ENCODE measurements at regions not wholly inside any gene's neighbourhood (a gene's known extent, or its start where the extent isn't known, plus 50 kb on each side); places are given as distances from the start of the nearest gene placed in this dataset.
A peak's percentile ranks its signal among the peaks of the same experiment; 100 is the strongest.

DNA sequence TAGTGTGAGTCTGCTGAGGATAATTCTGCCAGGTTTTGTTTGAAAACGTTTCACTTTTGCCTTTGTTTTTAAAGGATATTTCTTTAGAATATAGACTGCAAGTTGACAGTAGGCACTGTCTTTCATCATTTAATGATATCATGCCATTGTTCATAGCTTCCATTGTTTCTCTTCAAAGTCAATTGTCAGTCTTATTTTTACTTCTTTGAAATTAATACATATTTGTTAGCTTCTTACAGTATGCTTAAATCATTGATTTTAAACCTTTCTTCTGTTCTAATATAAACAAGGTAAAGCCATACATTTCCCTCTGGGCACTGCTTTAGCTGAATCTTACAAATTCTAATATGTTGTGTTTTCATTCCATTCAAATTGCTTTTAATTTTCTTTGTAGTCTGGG, 62.3 kb upstream of the PARVA start:
- H3K27ac ChIP-seq (ENCODE audit: low read depth, low read length): no peak overlapping the region
- no peaks in the 10 kb centered on the region for H3K36me3 ChIP-seq (ENCODE audit: control insufficient read depth, insufficient read depth, low read length)
- no peak overlapping the region for H3K4me3 ChIP-seq (ENCODE audit: low read length)
- H3K27me3 ChIP-seq (ENCODE audit: control insufficient read depth, insufficient read depth, low read length): no peaks in the 10 kb centered on the region
- no peak overlapping the region for H3K9ac ChIP-seq (ENCODE audit: low read length)
- H3K4me1 ChIP-seq (ENCODE audit: control insufficient read depth, insufficient read depth, low read length): peaks cover 12% of the 10 kb centered on the region

DNA sequence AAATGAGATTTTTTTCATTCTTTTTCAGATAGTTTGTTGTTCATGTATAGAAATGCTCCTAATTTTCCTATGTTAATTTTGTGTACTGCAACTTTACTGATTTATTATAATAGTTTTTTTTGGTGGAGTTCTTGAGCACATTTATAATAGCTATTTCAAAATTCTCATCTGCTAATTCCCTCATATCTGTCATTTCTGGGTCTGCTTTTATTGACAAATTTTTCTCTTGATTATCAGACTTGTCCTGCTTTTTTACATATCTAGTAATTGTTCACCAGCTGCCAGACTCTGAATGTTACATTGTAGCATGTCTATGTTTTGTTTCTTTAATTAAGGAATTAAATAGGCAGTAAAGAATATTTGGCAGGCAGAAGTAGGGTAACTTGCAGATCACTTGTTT, 60.9 kb upstream of the PARVA start:
- Histone ChIP-seq H3K4me3 (ENCODE audit: low read length) (no peak overlapping the region), H3K27me3 (ENCODE audit: control insufficient read depth, insufficient read depth, low read length) (no peaks in the 10 kb centered on the region), H3K27ac (ENCODE audit: low read depth, low read length) (no peak overlapping the region), H3K9ac (ENCODE audit: low read length) (no peak overlapping the region), H3K4me1 (ENCODE audit: control insufficient read depth, insufficient read depth, low read length) (peaks cover 18% of the 10 kb centered on the region), H3K36me3 (ENCODE audit: control insufficient read depth, insufficient read depth, low read length) (no peaks in the 10 kb centered on the region)

DNA sequence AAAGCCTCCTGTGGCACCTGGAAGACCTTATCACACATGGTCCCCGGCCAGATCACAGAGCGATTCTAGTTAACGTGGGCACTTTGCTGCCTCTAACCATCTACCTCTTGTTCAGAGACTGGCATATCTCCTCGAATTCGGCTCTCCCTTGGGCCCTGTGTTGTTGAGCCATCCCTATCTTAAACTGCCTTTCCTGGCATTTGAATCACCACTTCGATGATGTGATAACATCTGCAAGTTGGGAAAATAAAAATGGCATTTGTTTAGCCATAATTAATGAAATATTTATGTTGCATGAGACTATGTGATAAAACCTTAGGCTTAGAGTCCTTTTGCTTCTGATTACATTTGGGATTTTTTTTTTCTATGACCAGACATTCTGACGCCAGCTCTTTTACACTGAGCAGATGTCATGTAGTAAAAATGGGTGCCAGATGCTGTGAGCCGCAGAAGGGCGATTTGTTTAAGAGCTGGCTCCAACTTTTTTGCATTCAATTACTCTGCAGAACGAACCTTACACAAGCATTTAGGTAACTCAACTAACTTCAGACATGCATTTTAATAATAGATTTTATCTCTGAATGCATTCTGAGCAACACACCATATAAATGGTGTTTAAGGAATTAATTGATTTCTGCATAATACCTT, 58.5 kb upstream of the PARVA start:
- Histone ChIP-seq H3K27me3 (ENCODE audit: control insufficient read depth, insufficient read depth, low read length) (no peaks in the 10 kb centered on the region), H3K27ac (ENCODE audit: low read depth, low read length) (peak overlapping the region; percentile 84), H3K9ac (ENCODE audit: low read length) (no peak overlapping the region), H3K4me1 (ENCODE audit: control insufficient read depth, insufficient read depth, low read length) (peaks cover 21% of the 10 kb centered on the region), H3K4me3 (ENCODE audit: low read length) (no peak overlapping the region), H3K36me3 (ENCODE audit: control insufficient read depth, insufficient read depth, low read length) (no peaks in the 10 kb centered on the region)

DNA sequence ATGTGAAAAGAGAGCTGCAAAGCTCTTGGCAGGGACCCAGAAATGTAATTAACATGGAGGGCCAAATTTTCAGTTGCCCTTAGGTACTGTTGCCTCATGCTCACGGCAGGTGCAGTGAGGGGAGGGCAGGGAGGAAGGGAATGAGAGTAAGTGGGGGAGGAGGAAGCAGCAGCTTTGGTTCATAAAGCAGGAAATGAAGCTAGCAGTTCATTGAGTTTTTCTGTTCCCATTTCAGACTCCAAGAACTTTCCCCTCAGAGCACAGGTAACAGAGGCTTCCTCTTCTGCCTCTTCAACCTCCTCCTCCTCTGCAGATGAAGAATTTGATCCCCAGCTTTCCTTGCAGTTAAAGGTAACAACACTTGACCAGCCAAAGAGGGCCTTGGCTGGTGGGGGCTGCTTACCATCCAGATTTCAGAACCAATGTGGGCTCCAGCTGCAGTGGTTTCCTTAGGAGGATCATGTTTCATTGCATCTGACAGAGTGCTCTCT, 57.9 kb upstream of the PARVA start:
- H3K4me1 ChIP-seq (ENCODE audit: control insufficient read depth, insufficient read depth, low read length): peaks cover 21% of the 10 kb centered on the region
- H3K27me3 ChIP-seq (ENCODE audit: control insufficient read depth, insufficient read depth, low read length): no peaks in the 10 kb centered on the region
- H3K9ac ChIP-seq (ENCODE audit: low read length): no peak overlapping the region
- H3K4me3 ChIP-seq (ENCODE audit: low read length): no peak overlapping the region
- peak overlapping the region; percentile 83 for H3K27ac ChIP-seq (ENCODE audit: low read depth, low read length)
- no peaks in the 10 kb centered on the region for H3K36me3 ChIP-seq (ENCODE audit: control insufficient read depth, insufficient read depth, low read length)

DNA sequence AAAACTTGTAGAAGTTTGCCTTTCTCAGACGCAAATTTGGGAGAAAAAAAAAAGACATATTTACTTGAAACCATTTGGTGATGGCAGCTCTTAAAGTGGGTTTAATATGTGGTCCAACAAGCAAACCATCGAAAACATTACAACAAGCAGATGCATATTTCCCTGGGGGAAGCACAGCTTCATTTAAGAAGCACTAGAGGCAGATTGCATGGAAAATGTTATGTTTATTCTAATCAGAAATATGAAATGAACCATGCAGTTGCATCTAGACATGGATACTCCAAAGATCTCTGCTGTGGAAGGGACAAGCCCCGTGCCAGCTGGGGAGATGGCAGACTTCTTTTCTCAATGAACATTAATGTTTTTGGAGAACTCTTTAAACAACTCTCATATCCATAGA, 57.4 kb upstream of the PARVA start:
- Histone ChIP-seq H3K9ac (ENCODE audit: low read length) (no peak overlapping the region), H3K36me3 (ENCODE audit: control insufficient read depth, insufficient read depth, low read length) (no peaks in the 10 kb centered on the region), H3K4me3 (ENCODE audit: low read length) (no peak overlapping the region), H3K4me1 (ENCODE audit: control insufficient read depth, insufficient read depth, low read length) (peaks cover 21% of the 10 kb centered on the region), H3K27me3 (ENCODE audit: control insufficient read depth, insufficient read depth, low read length) (no peaks in the 10 kb centered on the region), H3K27ac (ENCODE audit: low read depth, low read length) (peak overlapping the region; percentile 83)

DNA sequence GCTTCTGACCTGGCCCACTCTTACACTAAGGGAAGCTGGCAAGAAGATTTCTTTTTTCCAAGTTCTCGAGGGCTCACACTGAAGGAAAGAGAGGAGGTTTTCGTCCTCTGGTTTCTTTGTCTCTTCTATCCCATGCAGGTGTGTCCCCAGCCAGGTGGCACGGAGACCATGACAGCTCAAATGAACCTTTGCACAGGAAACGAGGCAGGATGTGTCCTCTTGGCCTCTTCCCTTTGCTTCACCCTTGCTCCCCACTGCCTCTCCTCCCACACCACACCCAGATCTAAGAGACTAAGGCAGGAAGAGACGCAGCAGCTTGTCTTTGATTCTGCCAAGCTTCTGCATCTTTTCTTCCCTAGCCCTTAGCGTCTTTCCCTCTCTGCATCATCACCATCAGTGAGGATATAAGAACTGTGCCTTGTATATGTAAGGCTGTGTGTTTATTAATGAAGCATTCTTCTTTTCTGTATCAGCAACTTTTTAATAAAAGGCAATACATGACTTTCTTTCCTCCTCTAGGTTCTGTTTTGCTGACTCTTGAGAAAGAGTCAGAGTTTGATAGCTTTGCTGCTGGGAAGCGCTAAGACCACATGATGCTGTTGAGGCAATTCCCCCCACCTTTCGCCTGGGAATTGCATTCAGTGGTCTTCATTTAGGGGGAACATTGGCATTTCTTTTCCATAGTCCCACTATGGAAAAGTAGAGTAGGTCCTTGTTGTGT, 56.0 kb upstream of the PARVA start:
- Histone ChIP-seq H3K4me1 (ENCODE audit: control insufficient read depth, insufficient read depth, low read length) (peaks cover 21% of the 10 kb centered on the region), H3K27ac (ENCODE audit: low read depth, low read length) (peak overlapping the region; percentile 83), H3K9ac (ENCODE audit: low read length) (no peak overlapping the region), H3K27me3 (ENCODE audit: control insufficient read depth, insufficient read depth, low read length) (no peaks in the 10 kb centered on the region), H3K36me3 (ENCODE audit: control insufficient read depth, insufficient read depth, low read length) (no peaks in the 10 kb centered on the region), H3K4me3 (ENCODE audit: low read length) (no peak overlapping the region)

DNA sequence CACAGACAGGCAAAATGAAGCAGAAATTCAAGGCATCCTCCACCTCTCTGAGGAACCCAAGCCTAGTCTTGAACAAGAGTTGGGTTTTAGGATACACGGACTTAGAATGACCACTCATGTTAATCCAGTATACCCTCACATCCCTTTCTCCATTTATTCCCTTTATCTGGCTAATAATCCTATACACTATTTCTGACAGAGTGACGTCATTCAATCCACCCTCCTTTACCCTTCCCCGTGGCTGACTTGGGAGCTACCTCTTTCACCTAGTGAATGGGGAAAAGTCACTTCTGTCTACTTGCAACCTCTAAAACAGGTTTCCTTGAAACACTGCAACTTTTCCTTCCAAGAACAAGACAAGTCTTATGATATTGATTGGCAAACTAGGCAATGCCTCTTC, 52.8 kb upstream of the PARVA start:
- H3K27ac ChIP-seq (ENCODE audit: low read depth, low read length): no peak overlapping the region
- H3K4me3 ChIP-seq (ENCODE audit: low read length): no peak overlapping the region
- no peaks in the 10 kb centered on the region for H3K27me3 ChIP-seq (ENCODE audit: control insufficient read depth, insufficient read depth, low read length)
- H3K36me3 ChIP-seq (ENCODE audit: control insufficient read depth, insufficient read depth, low read length): no peaks in the 10 kb centered on the region
- H3K4me1 ChIP-seq (ENCODE audit: control insufficient read depth, insufficient read depth, low read length): peaks cover 23% of the 10 kb centered on the region
- H3K9ac ChIP-seq (ENCODE audit: low read length): no peak overlapping the region
